NCI-H69 (cell line): ENCODE measurements at regions not wholly inside any gene's neighbourhood (a gene's known extent, or its start where the extent isn't known, plus 50 kb on each side); places are given as distances from the start of the nearest gene placed in this dataset.

Experiments used
- DNase-seq: peaks from one replicate; lab custom pipeline; 2025; lab: John Stamatoyannopoulos, UW

GRCh38 chr3:102748646-102749045 lies 313.8 kb downstream of the ZPLD1 start:
- DNase-seq = no peak

DNA sequence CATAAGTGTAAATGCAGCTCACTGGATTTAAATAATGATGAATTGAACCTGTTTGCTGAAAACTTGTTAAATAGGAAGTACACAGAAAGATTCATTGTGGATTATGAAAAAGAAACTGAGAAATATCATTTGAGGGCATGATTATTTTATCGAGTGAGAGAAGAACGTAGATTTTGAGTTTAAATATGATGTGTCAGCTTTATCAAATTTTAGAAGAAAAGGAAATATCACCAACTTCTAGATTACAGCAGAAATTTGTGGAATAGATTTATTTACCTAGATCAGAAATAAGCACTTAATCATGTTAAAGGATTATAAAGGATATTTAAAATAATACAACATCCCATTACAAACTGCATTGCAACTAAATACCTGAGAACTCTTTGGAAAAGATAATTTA lies 315.5 kb downstream of the ZPLD1 start:
- no peak for DNase-seq

DNA sequence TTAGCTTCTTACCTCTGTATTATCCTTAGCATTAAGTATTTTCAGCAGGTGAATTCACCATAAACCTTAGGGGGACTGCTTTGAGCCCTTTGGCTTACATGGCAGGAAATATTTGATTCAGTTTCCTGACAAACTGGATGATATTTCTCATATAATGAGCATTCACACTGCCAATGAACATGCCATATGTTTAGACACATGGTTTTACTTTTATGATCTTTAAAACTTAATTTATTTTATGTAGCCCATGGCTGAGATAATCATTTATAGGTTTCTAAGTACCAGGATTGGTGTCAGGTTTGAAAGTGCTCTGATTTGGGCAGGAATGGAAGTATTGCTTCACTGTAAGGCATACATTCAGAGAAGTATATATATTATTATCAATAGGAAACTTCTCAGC lies 319.1 kb downstream of the ZPLD1 start:
- no peak for DNase-seq

DNA sequence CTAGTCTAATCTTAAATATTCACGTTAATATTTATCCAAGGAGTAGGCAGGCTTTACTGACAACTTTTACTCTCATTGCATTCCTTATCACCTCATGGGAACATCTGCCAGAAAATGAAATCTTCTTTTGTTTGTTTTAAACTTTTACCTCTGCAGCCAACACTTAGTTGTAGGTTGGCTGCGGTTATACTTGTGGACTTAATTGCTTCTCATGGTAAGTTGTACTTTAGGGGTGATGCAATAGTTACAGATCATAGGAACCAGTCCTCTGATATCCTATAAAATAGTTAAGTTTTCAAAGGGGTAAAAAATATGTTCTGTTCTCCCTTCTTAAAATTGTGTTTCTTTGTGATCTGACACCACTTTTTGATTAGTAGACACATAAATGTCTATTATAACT lies 321.9 kb downstream of the ZPLD1 start:
- DNase-seq = peak; percentile 23

DNA sequence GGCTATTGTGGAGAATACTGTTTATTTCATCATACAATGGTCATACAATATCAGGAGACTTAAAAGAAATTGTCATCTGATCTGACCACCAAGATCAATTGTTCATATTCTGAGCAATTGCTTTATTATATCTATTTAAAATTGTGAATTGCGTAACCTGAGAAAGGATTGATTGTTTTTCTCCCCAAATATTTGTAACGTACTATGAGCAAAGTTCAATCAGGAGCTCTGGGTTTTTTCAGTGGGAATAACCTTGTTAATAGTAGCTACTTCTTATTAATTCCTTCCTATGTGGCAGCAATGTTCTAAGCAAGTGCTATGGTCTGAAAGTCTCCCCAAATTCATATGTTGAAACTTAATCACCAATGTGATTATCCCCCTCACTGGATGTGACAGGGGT lies 323.1 kb downstream of the ZPLD1 start:
- DNase-seq = no peak

DNA sequence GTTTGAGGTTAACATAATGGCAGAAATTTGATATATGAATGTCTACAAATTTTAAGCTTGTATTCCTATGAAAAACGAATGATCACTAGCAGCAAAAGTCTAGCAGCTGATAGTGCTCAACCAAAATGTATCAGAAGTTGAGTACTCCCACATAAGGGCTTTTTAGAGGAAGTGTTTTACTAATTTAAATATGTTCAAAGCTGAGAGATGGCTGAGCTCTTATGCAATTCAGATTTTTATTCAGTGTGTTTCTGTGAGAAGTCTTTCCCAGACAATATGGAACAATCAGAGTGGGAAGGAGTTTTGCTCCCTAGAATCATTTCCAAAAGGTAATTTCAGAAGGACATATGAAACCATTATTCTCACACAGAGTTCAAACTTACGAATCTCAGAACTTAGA lies 327.0 kb downstream of the ZPLD1 start:
- no peak for DNase-seq

- DNase-seq = no peak
Observed at GRCh38 chr3:102790747-102791325, 356.0 kb downstream of the ZPLD1 start.

- no peak for DNase-seq
Observed at GRCh38 chr3:102791641-102792589, 357.1 kb downstream of the ZPLD1 start.

DNA sequence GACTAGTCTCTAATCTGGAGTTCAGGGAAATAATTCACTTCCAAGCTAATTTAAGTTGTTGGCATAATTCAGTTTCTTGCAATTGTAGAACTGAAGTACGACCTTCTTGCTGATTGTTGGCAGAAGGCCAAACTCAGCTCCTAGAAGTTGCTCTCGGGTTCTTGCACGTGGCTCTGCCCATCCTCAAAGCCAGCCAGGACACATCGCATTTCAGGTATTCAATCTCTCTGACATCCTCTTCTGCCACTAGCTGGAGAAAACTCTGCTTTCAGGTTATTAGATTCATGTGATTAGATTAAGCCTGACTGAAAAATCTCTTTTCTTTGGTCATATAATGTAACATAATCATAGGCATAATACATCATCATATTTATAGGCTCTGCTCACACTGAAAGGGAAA lies 362.0 kb downstream of the ZPLD1 start:
- DNase-seq = no peak

DNA sequence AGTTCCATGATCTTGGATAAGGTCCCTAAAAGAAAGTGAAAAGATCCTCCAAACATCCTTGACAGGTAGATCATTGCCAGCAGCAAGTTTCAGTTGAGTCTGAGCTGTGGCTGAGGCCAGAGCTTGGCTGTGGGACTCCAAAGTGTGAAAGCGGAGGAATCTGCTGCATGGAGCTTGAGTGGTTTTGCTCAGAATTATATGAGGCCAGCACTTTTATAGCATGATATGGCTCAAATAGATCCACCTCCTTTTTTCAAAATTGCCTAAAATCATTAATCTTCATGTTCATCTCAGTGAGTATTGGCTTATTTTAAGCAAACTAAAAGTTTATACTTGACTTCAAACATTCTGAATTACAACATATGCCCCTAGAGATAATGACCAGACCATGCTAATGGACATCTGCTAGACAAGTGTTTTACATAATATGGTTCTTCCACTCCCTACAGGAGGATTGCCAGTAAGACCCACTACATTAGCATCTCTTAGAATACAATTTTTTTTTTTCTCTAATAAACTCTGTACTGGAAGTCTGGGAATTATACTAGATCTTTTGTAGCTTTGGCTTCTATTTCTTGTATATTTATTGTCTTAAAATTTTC lies 368.1 kb downstream of the ZPLD1 start:
- no peak for DNase-seq

GRCh38 chr3:102810937-102811336 lies 376.1 kb downstream of the ZPLD1 start:
- no peak for DNase-seq

GRCh38 chr3:102826636-102827035 lies 391.8 kb downstream of the ZPLD1 start:
- no peak for DNase-seq

- peak; percentile 10 for DNase-seq
Observed at GRCh38 chr3:102827386-102827785, 392.6 kb downstream of the ZPLD1 start.

DNA sequence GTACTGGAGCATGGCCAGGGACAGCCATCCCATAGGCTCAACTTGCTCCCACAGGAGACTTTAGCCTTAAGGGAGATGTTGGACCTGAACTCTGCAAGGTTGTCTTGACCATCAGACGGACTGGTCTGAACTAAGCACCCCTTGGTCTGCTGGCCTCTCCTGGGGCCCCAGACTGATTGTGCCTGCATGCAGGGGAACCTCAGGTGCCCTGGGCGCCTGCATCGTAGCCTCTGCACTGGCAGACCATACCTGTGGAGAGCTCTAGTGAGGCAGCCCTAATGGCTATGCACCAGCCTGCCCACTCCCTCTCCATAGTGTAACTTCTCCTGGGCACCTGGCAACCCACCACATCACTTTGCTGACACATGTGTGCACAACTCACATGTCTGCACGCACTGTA lies 395.6 kb downstream of the ZPLD1 start:
- DNase-seq = no peak

DNA sequence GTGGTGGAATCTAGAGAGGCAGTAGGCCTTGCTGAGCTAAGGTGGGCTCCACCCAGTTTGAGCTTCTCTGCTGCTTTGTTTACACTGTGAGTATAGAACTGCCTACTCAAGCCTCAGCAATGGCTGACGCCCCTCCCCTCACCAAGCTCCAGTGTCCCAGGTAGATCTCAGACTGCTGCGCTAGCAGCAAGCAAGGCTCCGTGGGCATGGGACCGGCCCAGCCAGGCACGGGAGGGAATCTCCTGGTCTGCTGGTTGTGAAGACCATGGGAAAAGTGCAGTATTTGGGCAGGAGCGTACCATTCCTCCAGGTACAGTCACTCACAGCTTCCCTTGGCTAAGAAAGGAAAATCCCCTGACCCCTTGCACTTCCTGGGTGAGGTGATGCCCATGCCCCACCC lies 407.1 kb downstream of the ZPLD1 start:
- DNase-seq = no peak

DNA sequence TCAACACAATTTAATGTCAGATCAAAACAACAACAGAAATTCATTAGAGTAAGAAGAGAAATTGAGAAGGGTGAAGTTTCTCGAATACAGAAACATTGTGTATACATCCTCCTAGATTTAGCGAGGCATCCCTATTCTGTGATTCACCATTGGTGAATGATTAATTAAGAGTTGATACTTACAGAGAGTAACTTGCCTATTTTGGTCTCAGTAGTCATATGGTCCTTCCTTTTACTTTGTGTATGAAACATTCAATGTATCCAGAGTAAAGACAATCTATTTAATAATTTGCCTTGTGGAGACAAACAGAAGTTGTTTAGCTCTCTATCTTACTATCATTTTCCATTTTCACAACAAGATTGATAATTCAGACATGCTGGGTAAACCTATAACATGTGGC lies 432.0 kb downstream of the ZPLD1 start:
- no peak for DNase-seq

- no peak for DNase-seq
Observed at GRCh38 chr3:102883515-102883914, 448.7 kb downstream of the ZPLD1 start.

- no peak for DNase-seq
Observed at GRCh38 chr3:102885289-102885688, 450.5 kb downstream of the ZPLD1 start.

GRCh38 chr3:102887431-102887830 lies 452.6 kb downstream of the ZPLD1 start:
- DNase-seq = no peak

- DNase-seq = no peak
Observed at GRCh38 chr3:102896851-102897621, 462.2 kb downstream of the ZPLD1 start.

DNA sequence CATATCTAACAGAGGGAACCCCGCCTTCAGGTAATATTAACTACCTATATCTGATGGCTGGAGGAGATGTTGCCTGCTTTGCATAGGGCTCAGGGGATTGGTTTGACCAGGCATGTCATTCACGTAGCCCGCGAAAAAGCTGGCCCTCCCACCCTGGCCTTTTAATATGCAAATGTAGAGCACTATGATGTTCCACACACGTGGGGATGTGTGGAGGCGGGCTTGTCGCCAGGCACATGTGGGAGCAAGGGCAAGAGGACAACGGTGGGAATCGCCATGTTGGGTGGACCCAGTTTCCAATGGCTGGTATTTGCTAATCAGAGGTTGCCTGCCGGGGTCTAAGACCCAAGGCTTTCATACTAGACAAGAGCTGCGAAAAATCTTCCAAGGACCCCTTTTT lies 469.8 kb downstream of the ZPLD1 start:
- DNase-seq = no peak

DNA sequence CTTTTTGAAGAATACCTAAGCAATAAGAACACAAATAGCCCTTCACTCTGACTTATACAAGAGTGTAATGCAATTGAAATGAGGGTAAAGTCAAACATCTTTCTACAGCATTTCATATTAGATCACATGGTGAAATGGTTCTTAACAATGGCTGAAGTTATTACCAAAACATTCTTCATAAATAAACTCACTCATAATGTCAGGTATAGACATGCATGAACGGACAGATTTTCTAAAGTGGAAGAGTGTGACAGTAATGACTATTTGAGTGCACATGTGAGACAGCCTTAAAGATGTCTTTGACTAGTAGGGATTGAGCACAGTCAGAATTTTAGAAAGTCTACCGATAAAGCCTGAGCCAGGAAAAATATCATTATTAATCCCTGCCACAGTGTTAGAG lies 471.0 kb downstream of the ZPLD1 start:
- no peak for DNase-seq
